NCI-H2227 (cell line): ENCODE measurements at regions not wholly inside any gene's neighbourhood (a gene's known extent, or its start where the extent isn't known, plus 50 kb on each side); places are given as distances from the start of the nearest gene placed in this dataset.
"Not testable (repeated sequence)": the region's sequence is repeated elsewhere in the genome, so short reads cannot be mapped to it uniquely, and the experiment has no call there.

ENCODE experiments used
- DNase-seq: peaks from one replicate; lab custom pipeline; 2025; ENCODE audit not compliant: unreplicated experiment; lab: John Stamatoyannopoulos, UW

DNA sequence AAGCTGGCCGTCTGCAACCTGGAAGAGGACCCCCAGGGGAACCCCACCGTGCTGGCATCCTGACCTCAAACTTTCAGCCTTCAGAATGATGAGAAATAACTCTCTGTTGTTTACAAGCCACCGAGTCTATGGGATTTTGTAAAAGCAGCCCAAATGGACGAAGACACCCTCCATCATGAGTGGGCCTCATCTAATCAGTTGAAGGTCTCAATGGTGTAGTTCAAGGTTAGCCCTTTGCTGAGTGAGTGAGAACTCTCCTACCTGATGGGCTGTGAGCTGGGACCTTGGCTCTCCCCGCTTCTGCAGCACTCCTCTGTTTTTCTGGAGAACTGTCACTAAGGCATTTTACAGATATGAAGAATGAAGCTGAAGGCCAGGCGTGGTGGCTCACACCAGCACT is 325.9 kb upstream of the TNRC6C start:
- no peak for DNase-seq

DNA sequence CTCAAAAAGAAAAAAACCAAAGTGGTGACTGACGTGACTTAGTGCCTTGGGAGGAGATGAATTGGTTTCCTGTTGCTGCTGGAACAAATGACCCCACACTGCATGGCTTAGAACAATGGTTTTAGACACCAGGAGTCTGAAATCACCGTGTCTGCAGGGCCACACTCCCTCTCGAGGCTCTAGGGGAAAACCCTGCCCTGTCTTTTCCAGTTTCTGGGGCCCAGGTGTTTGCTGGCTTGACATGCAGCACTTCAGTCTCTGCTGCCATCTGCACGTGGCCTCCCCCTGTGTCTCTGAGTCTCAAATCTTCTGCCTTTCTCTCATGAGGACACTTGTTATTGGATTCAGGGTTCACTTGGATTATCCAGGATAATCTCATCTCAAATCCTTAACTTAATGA is 323.8 kb upstream of the TNRC6C start:
- DNase-seq: no peak

DNA sequence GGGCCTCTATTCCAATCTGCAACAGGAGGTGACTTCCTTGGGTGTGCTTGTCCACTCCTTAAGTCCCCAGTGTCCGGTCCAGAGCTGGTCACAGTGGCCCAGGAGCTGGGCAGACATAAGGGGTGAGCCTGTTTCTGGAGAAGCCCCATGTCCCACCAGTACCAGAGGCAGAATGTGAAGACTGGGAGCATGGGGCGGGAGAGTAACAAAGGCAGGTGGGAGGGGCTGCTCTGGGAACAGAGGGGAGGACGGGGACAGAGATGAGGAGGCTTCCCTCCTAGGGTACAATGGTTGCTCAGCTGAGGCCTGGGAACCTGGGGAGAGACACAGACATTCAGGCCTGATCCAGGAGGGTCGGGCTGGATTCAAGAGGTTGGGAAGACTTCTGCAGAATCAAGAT is 323.3 kb upstream of the TNRC6C start:
- DNase-seq: no peak

DNA sequence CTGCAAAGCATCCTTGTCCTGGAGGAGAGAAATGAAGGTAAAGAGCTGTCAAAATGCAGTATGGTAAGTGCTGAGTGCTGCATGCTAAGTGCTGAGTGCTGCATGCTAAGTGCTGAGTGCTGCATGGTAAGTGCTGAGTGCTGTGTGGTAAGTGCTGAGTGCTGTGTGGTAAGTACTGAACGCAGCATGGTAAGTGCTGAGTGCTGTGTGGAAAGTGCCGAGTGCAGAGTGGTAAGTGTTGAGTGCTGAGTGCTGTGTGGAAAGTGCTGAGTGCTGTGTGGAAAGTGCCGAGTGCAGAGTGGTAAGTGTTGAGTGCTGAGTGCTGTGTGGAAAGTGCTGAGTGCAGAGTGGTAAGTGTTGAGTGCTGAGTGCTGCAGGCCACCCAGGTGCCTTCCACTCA is 322.7 kb upstream of the TNRC6C start:
- not testable (repeated sequence) for DNase-seq

DNA sequence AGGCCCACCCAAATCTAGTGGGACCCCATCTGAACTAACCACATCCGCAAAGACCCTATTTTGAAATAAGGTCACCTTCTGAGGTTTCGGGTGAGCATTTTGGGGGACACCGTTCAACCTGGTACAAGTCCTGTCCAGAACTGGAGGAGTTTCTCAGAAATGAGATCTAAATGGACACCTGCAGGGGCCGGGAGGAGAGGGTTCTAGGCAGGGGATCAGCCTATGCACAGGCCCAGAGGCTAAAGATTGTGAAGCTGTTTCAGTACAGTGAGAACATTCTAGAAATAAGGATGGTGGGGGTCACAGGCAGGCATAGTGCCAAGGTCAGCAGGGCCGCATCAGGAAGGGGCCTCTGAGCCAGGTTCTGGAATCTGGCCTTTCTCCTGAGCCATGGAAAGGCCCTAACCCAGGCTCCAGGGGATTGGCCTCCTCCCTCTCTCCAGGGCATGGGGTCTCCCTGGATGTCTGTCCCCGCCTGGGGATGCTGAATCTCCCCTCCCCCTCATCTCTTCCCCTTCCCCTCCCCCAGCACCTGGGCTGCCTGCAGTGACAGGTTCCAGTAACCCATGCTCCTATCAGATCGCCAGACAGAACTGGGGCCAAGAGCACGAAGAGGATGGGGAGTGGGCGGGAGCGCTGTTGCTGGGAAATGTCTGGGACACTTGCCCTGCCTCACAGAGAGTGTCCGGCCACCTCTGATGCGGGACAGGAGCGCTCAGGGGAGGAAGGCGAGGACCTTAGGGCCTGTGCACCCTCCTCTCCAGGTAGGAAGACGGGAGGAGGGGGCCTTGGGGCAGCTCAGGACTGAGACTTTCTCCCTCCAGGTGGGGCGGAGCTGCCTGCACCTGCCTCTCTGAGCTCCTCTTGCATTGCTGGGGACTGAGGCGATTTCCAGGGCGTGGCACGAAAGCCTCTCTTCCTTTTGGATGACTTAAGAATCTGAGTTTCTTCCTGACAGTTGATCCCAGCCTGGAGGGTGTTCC is 321.4 kb upstream of the TNRC6C start:
- DNase-seq: no peak

DNA sequence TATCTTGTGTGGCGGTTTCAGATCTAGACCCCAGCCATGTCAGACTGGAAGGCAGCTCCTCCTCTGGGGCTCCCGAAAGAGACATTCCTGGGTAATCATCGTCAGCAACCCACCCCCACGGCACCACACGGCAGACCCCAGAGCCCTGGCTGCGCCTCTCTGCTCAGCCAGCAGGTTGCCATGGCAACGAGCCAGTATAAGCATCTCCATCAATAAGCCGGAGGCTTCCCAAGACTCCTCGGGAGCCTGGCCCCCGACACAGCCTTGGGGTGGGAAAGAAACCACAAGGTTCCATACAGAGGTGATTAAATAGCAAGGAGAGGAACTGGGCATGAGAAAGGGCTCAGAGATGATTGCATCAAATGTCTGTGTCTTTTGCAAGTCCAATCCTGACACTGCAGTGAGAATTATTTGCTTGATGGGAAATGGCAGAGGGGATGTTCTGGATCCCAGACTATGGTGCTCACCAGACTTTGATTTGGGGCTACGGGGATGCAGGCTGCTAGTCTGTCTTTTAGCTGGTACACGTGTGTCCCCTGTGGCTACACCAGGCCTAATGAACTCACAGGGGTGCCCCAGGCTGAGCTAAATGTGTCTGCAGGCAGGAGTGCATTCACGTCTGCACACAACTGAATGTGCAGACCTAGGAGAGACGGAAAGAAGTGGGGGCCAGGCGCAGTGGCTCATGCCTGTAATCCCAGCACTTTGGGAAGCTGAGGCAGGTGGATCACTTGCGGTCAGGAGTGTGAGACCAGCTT is 320.5 kb upstream of the TNRC6C start:
- DNase-seq: peak; percentile 85

DNA sequence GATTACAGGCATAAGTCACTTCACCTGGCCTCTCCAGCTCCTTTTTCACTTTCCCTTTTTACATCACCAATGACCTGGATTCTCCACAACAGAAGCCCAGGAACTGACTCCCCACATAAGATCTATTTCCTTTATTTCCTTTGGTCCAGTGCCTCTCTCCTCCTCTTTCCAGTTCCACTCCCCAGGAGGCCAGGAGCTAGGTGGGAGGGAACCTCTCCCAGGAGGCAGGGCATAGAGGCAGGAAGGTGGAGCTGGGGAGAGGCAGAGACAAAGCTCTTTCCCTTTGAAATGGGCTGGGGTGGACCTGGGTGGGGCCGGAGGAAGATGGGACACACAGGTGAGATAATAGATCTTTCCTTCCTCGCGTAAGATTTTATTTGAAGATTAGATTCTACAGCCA is 318.3 kb upstream of the TNRC6C start:
- DNase-seq: no peak

DNA sequence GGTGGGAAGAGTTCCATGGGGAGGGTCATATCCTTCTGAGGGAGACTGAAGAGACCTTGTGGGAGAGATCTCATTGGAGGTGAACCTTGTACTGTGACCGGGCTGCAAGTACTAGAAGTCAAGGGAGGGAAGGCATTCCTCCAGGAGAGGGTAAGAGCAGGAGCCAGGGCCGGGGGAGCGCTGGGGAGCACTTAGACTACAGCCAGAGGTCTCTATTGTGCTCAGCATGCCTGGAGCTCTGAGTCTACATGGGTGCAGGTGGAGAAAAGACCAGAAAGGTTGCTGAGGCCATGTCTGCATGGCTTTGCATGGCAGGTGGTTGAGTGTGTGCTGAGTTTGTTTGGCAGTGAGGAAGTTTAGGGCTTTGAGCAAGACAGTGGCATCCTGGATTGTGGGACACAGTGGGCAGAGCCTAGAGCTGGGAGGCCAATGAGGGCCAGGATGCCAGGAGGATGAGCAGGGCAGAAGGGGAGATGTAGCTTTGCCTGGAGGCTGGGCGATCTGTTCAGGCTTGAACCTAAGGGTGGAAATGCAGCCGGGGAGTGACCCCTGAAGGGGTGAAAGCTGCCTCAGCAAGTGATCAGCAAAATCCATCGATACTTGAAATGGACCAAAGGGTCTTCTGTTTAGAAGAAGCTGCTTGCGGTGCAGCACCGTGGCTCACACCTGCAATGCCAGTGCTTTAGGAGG is 317.4 kb upstream of the TNRC6C start:
- no peak for DNase-seq

DNA sequence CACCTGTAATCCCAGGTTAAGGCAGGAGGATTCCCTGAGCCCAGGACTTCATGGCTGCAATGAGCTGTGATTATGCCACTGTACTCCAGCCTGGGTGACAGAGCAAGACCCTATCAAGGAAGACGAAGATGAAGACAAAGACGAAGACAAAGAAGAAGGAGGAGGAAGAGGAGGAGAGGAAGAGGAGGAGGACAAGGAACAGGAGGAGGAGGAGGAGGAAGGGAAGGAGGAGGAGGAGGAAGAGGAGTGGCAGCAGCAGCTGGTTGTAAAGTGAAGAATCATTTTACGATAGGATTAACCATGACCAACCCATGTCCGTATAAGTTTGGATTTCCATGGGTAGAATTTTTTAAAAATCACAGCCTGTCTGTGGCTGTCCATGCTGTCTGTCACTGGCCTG is 316.8 kb upstream of the TNRC6C start:
- no peak for DNase-seq

DNA sequence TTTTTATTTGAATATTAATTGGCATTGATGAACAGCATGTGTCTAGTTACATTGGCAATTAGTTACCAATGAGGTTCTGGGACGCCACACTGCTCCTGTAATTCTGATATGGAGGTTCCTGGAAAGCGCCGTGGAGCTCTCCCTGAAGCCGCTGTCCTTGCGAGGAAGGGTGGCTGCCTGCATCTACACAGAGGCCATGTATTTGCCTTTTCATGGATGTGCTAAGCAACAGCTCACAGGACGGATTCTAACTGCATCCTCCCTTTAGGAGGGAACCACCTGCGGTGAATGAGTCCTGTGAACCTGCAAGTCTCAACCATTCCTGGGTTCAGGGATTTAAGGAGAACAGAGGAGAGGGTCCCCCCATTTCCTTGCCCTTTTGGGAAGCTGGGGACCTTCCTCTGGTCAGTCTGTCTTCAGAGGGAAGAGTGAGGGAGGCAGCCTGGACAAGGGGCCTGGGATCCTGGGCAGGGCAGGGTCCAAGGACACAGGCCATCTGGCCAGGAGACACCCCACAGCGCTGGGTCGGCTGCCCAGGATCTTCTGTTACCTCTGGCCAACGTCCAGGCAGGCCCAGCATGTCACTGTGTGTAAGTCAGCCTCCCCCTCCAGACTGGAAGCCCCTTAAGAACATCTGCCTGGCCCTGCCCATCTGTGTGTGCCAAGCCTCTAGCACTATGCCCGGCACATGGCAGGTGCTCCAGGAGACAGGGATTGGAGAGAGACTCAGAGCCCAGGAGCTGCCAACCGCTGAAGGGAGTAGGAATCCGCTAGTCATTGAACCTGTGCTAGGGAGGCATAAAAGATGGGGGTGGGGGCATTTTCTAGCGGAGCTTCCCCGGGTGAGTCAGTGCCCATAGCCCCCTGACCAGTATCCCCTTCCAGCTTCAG is 314.1 kb upstream of the TNRC6C start:
- no peak for DNase-seq

DNA sequence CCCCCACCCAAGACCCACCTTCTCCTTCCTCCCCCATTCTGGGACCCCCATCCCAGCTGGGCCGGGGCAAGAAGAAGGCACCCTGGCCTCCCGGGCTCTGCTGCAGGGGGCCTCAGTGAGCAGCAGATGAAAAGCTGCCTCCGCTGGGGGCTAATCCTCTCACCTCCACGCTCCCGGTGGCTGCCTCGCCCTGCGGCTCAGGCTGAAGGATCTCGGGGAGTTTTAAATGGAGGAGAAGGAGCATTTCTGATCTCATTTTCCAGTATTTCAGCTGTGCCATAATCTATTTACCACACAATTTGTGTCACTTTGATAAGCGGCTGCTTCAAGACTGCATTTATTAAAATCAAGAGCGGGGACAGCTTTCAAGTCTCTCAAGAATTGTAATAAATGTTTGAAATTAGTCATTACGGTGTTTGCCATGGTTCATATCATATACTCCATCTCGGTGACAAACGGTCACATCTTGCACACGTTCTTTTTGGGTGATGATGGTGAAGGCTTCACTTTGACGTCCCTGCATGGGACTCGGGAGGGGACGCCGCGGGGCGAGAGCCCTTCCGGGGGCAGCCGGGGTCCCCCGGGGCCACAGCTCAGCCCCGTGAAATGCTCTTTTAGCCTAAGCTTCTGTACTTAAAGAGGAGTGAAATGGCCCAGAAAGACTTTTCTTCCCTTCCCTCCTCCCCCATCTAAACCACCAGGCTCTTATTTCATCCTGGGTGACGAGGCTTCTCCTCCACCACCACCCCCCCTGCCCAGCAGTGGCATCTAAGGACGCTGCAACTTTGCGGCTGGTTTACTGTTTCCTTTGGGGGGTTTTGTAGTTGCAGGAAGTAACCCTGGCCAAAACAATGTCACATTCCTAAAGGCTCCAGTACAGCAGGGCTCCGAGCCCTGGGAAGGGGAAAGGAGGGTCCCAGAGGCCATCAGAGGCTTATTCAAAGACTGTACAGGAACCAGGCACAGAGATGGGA is 313.1 kb upstream of the TNRC6C start:
- no peak for DNase-seq

DNA sequence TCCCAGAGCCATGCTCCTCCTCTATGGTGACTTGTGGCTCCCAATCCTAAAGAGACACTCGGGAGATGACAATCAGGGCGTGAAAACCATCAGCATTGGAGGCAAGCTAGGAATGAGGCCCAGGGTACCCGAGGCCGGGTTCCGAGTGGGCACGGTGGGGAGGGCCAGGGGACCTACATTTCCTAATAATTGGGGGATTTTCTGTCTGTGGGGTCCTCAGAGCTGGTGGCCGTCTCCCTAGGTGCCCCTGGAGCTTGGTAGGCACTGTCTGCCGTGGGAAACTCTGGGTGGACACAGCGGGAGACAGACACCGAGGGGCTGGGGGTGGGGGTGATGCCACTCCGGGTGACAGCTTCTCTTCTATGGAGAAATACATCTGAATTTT is 312.5 kb upstream of the TNRC6C start:
- DNase-seq: no peak

DNA sequence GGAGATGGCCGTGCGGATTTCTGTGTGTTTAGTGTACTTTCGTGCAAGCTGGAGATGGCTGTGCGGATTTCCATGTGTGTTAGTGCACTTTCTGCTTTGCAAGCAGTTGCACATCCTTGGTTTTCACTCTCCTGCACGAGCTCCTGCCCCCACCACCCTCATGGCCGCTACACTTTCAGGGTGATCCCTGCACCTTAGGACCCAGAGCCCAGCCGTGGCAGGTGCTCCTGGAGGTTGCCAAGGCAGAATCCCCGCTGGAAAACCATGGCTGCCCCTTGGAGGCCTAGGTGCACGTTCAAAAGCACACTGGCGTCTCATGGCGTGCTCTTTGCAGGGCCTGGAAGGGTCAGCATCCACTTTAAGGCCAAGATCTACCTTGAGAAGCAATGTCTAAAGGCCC is 311.0 kb upstream of the TNRC6C start:
- no peak for DNase-seq

DNA sequence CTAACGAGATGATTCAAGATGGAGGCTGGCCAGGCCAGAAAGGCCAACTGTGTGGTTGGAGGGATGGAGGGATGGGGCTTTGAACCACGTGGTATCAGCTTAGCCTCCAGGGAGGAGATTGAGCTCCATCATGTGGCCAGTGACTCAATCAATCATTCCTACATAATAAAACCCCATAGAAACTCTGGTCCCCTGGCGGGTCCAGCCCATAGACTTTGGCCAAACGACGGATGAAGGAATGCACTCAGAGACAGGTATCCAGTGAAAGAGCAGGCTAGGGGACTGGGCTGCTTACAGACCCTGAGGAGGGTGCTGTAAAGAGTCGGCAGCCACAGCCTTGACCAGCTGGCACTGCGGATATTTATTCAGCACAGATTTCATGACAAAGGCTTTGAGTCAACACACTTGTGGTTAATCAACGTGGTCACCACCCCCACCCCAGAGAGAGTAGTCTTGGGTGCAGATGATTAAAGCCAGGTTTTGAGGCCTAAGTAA is 308.7 kb upstream of the TNRC6C start:
- DNase-seq: no peak

DNA sequence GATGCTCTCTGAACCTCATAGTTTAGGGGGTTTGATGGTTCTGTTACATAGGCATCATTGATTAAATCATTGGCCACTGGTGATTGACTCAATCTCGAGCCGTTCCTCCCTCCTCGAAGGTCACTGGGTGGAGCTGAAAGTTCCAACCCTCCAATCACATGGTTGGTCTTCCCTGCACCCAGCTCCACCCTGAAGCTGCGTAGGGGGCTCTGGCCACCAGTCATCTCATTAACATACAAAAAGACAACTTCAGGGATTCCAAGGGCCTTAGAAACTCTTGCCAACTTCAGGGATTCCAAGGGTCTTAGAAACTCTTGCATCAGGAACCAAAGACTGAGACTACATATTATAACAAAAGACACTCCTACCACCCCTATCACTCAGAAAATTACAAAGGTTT is 306.5 kb upstream of the TNRC6C start:
- no peak for DNase-seq

DNA sequence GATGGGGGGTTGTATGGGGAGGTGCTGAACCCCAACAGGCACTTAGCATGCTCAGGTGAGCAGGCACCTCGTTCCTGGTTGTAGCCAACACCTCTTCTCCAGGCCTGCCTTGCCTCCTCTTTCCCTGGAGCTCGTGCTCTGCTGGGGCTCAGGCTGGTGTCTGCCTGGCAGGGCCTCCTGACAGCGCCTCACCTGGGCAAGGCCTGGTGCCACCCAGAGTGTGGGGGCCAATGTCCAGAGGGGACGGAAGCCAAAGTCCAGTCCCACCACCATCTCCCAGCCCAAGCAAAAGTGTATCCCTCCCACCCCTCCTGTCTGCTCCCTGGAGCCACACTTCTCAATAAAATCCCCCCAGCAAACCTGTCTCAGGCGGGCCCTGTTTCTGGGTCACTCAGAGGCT is 304.2 kb upstream of the TNRC6C start:
- no peak for DNase-seq

DNA sequence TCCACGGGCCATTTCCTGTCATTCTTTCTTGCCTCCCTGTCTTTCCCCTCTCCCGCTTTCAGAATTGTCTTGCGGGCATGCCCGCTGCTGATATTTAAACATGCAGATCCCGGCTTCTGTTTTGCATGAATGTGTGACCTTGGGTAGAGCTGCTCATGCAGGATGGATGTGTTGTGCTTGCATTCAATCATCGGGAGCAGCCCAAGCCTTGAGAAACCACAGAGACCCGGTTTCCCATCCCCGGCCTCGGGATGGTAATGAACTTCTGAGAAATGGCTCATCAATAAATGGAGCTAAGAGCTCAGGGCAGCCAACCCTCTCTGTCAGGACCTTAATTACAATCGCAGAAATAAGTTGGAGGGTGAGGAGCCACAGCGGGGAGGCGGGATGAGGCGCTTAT is 303.7 kb upstream of the TNRC6C start:
- no peak for DNase-seq

DNA sequence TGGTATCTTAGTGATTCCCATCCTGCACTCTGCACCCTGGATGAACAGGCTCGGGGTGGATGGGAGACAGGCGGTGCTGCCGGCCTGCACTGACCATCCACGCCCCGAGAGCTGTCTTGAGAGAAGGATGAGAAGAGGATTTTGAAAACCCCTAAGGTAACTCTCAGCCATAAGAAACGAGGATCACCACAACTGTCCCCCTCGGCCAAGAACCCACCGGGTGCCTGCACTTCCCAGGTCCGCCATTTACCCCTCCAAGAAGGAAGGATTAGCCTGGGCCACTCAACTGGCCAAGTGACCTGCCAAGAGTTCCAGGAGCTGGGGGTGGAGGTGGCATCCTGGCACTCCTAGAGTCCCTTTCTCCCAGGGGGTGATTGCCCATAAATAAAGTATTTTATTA is 302.4 kb upstream of the TNRC6C start:
- no peak for DNase-seq

DNA sequence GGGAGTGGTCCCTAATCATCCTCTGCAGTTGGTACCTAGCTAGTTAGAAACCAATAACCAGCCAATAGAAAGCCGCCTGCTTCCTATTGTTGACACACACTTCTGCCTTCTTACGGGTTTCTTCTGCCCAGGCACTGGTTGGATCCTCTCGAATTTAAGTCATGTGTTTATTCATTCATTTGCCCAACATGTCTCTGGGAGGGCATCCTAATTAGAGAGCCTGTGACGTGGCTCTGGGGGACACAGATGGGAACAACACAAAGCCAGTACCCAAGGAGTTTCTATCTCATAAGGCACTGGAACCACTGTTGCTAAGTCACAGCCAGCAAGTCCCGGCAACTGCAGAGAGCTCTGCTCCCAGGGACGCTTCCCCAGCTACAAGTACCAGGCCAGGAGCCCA is 300.7 kb upstream of the TNRC6C start:
- DNase-seq: no peak
